ENCODE measurements at regions not wholly inside any gene's neighbourhood (a gene's known extent, or its start where the extent isn't known, plus 50 kb on each side); places are given as distances from the start of the nearest gene placed in this dataset.

DNA sequence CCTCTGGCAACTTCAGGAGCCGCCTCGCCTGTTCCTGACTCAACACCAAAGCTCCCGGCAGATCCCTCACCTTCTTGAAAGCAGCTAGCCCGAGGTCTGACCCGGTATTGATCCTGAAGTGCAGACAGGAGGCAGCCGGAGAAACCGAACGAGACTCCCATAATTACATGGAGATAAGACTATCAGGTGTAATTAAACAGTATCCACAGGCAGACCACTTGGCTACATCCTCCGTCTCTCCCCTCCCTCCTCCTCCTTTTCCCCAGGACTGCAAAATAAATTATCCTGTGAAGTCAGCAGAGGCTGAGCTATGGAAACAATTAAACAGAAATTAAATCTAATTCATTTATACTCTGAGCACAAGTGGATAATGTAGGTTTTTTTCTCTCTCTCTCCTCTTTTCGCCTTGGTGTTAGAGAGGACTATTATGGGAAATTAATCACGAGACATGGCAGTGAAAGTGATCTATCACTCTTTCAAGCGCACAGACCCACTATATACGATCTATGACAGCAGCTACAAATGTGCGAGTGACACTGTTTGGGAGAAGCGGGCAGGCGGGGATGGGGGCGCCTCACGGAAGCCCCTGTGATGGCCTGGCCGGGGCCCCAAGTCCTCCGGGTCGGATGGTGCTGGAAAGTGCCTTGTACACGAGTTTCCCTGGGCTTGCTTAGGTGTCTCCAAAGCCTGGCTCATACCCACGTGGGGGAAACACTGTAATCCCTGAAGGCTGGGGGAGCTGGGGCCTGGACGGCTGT is 92.8 kb downstream of the RBFOX3 start:
- TF ChIP-seq, protein P1, sequence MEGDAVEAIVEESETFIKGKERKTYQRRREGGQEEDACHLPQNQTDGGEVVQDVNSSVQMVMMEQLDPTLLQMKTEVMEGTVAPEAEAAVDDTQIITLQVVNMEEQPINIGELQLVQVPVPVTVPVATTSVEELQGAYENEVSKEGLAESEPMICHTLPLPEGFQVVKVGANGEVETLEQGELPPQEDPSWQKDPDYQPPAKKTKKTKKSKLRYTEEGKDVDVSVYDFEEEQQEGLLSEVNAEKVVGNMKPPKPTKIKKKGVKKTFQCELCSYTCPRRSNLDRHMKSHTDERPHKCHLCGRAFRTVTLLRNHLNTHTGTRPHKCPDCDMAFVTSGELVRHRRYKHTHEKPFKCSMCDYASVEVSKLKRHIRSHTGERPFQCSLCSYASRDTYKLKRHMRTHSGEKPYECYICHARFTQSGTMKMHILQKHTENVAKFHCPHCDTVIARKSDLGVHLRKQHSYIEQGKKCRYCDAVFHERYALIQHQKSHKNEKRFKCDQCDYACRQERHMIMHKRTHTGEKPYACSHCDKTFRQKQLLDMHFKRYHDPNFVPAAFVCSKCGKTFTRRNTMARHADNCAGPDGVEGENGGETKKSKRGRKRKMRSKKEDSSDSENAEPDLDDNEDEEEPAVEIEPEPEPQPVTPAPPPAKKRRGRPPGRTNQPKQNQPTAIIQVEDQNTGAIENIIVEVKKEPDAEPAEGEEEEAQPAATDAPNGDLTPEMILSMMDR (conservative IDR thresholded peaks at IDR 0.05; ENCODE audit: low read depth, low read length): no peak
- TF ChIP-seq EZH2 (IDR thresholded peaks at IDR 0.05; ENCODE audit: low read length, unreplicated experiment): no peak
- TF ChIP-seq EZH2phosphoT487 (IDR thresholded peaks at IDR 0.05; ENCODE audit: borderline replicate concordance, low read length): no peak
